Neural cell (in vitro differentiated cells): ENCODE measurements at regions not wholly inside any gene's neighbourhood (a gene's known extent, or its start where the extent isn't known, plus 50 kb on each side); places are given as distances from the start of the nearest gene placed in this dataset.
A peak's percentile ranks its signal among the peaks of the same experiment; 100 is the strongest.

Experiments used
- H2AFZ ChIP-seq: fragments of 200-600, 300-800 bp; sonication (generic), shearing (Covaris generic); 2 replicates; pipeline ENCODE4 v1.6.0; 2014; ENCODE audit warnings: low read depth, mild to moderate bottlenecking, antibody characterized with exemption, low read length, moderate library complexity
- H3F3A ChIP-seq: fragments of 200-600 bp; shearing (Covaris generic); 2 replicates; pipeline ENCODE4 v1.6.1; 2016; ENCODE audit warnings: mild to moderate bottlenecking, moderate library complexity, mixed read lengths, antibody characterized with exemption, low read length; ENCODE audit not compliant: insufficient read depth, poor library complexity, severe bottlenecking
- H3K27ac ChIP-seq: fragments of 200-600, 300-800 bp; sonication (generic), shearing (Covaris generic); 2 replicates; pipeline ENCODE4 v1.5.1; 2014; ENCODE audit warnings: mild to moderate bottlenecking, low read length, moderate library complexity
- H3K27me3 ChIP-seq: fragments of 300-800, 200-600 bp; sonication (generic), shearing (Covaris generic); 2 replicates; pipeline ENCODE4 v1.6.0; 2014; ENCODE audit warnings: mild to moderate bottlenecking, low read depth, low read length, moderate library complexity; ENCODE audit not compliant: insufficient read depth
- H3K36me3 ChIP-seq: fragments of 300-800, 200-600 bp; sonication (generic), shearing (Covaris generic); 2 replicates; pipeline ENCODE4 v1.5.1; 2014; ENCODE audit warnings: mild to moderate bottlenecking, antibody characterized with exemption, low read length, moderate library complexity; ENCODE audit not compliant: insufficient read depth
- H3K4me2 ChIP-seq: fragments of 300-800, 200-600 bp; sonication (generic), shearing (Covaris generic); 2 replicates; pipeline ENCODE4 v1.6.0; 2014; ENCODE audit warnings: mild to moderate bottlenecking, low read length
- H3K4me3 ChIP-seq: fragments of 300-800, 200-600 bp; sonication (generic), shearing (Covaris generic); 2 replicates; pipeline ENCODE4 v1.5.1; 2014; ENCODE audit warnings: mild to moderate bottlenecking, low read length, moderate library complexity
- H3K79me2 ChIP-seq: fragments of 200-600 bp; shearing (Covaris generic); replicated peaks from 2 replicates; pipeline ENCODE4 v1.6.0; 2014; ENCODE audit warnings: mild to moderate bottlenecking, low read length, moderate library complexity; ENCODE audit not compliant: insufficient read depth
- H3K9ac ChIP-seq: fragments of 300-800, 200-600 bp; sonication (generic), shearing (Covaris generic); 2 replicates; pipeline ENCODE4 v1.6.1; 2016; ENCODE audit warnings: mild to moderate bottlenecking, low read length, mixed read lengths
- H3K9me2 ChIP-seq: fragments of 200-600 bp; shearing (Covaris generic); 2 replicates; pipeline ENCODE4 v1.6.1; 2016; ENCODE audit warnings: mild to moderate bottlenecking, low read length, mixed read lengths; ENCODE audit not compliant: insufficient read depth
- H3K9me3 ChIP-seq: fragments of 200-600, 300-800 bp; sonication (generic), shearing (Covaris generic); 2 replicates; pipeline ENCODE4 v1.6.1; 2016; ENCODE audit warnings: mild to moderate bottlenecking, mixed run types, low read length, moderate library complexity, mixed read lengths
- H4K20me1 ChIP-seq: fragments of 200-600 bp; shearing (Covaris generic); 2 replicates; pipeline ENCODE4 v1.6.1; 2016; ENCODE audit warnings: mild to moderate bottlenecking, mixed run types; ENCODE audit not compliant: insufficient read depth
- CTCF ChIP-seq: fragments of 450-650 bp; IDR thresholded peaks from 2 replicates; pipeline ENCODE4 v1.5.1; 2014; ENCODE audit warnings: antibody characterized with exemption, mild to moderate bottlenecking, moderate library complexity; ENCODE audit not compliant: poor library complexity, severe bottlenecking
- EP300 ChIP-seq: fragments of 450-650 bp; conservative IDR thresholded peaks from 2 replicates; pipeline ENCODE4 v1.6.1; 2014; ENCODE audit warnings: antibody characterized with exemption, mild to moderate bottlenecking, moderate library complexity; ENCODE audit not compliant: poor library complexity, severe bottlenecking
- EZH2 ChIP-seq: fragments of 200-600, 300-800 bp; shearing (Covaris generic), sonication (generic); IDR thresholded peaks from 2 replicates; pipeline ENCODE4 v1.6.1; 2014; ENCODE audit warnings: antibody characterized with exemption, low read length, borderline replicate concordance, mild to moderate bottlenecking; ENCODE audit not compliant: insufficient read depth, poor library complexity, severe bottlenecking
- MXI1 ChIP-seq: fragments of 450-650 bp; conservative IDR thresholded peaks from 2 replicates; pipeline ENCODE4 v1.6.1; 2014; ENCODE audit warnings: antibody characterized with exemption, mild to moderate bottlenecking; ENCODE audit not compliant: poor library complexity, severe bottlenecking
- POLR2AphosphoS5 ChIP-seq: IDR thresholded peaks from 2 replicates; pipeline ENCODE4 v1.6.1; 2012
- RAD21 ChIP-seq: fragments of 450-650 bp; conservative IDR thresholded peaks from 2 replicates; pipeline ENCODE4 v1.6.1; 2014; ENCODE audit warnings: antibody characterized with exemption, mild to moderate bottlenecking, moderate library complexity
- REST ChIP-seq: IDR thresholded peaks from 2 replicates; pipeline ENCODE4 v1.6.1; 2012; ENCODE audit warnings: borderline replicate concordance
- SMC3 ChIP-seq: fragments of 450-650 bp; conservative IDR thresholded peaks from 2 replicates; pipeline ENCODE4 v1.6.1; 2014; ENCODE audit warnings: antibody characterized with exemption, mild to moderate bottlenecking, moderate library complexity; ENCODE audit not compliant: poor library complexity
- TAF1 ChIP-seq: IDR thresholded peaks from 2 replicates; pipeline ENCODE4 v1.6.1; 2012; ENCODE audit warnings: low read depth

GRCh38 chr9:28661853-28662252 is 1088.6 kb upstream of the C9orf72 start:
- Histone ChIP-seq H3K4me3 (no peak overlapping the region), H3K4me2 (no peak overlapping the region), H2AFZ (no peak overlapping the region), H3K9ac (no peak overlapping the region), H3K9me3 (no peaks in the 10 kb centered on the region), H3K79me2 (no peaks in the 10 kb centered on the region), H4K20me1 (no peaks in the 10 kb centered on the region), H3F3A (peaks cover 9% of the 10 kb centered on the region), H3K9me2 (no peaks in the 10 kb centered on the region), H3K27ac (peak overlapping the region; percentile 53), H3K36me3 (no peaks in the 10 kb centered on the region), H3K27me3 (no peaks in the 10 kb centered on the region)
- no peak for TF ChIP-seq EZH2
- TF ChIP-seq CTCF, result no peak
- no peak for TF ChIP-seq RAD21
- TF ChIP-seq REST, result peak; percentile 60
- TF ChIP-seq SMC3, result no peak
- TF ChIP-seq POLR2AphosphoS5, result peak; percentile 26
- TF ChIP-seq TAF1, result no peak
- peak; percentile 51 for TF ChIP-seq EP300
- TF ChIP-seq MXI1, result no peak

- no peaks in the 10 kb centered on the region for H3K9me2 ChIP-seq
- no peak for TF ChIP-seq RAD21
- TF ChIP-seq EP300, result no peak
- no peak for TF ChIP-seq EZH2
- TF ChIP-seq MXI1, result no peak
- no peak for TF ChIP-seq SMC3
- no peak for TF ChIP-seq POLR2AphosphoS5
- TF ChIP-seq TAF1, result no peak
- TF ChIP-seq REST, result no peak
- TF ChIP-seq CTCF, result no peak
- H3K27ac ChIP-seq, result peak overlapping the region; percentile 53
- H3K27me3 ChIP-seq, result no peaks in the 10 kb centered on the region
- H3K4me2 ChIP-seq, result no peak overlapping the region
- no peaks in the 10 kb centered on the region for H3K9me3 ChIP-seq
- no peaks in the 10 kb centered on the region for H3K79me2 ChIP-seq
- no peak overlapping the region for H2AFZ ChIP-seq
- H3K9ac ChIP-seq, result no peak overlapping the region
- no peak overlapping the region for H3K4me3 ChIP-seq
- H3K36me3 ChIP-seq, result no peaks in the 10 kb centered on the region
- H4K20me1 ChIP-seq, result no peaks in the 10 kb centered on the region
- H3F3A ChIP-seq, result peaks cover 9% of the 10 kb centered on the region
These were observed 1089.4 kb upstream of the C9orf72 start for GRCh38 chr9:28662675-28663074.
